CD4-positive, alpha-beta T cell treated with Interleukin-1 beta for 1 hour (primary cell): ENCODE measurements at regions not wholly inside any gene's neighbourhood (a gene's known extent, or its start where the extent isn't known, plus 50 kb on each side); places are given as distances from the start of the nearest gene placed in this dataset.

Experiments used
- DNase-seq, 2 donors: peaks; one replicate each; pipeline ENCODE4 v3.0.0-alpha.2; 2020 to 2022

DNA sequence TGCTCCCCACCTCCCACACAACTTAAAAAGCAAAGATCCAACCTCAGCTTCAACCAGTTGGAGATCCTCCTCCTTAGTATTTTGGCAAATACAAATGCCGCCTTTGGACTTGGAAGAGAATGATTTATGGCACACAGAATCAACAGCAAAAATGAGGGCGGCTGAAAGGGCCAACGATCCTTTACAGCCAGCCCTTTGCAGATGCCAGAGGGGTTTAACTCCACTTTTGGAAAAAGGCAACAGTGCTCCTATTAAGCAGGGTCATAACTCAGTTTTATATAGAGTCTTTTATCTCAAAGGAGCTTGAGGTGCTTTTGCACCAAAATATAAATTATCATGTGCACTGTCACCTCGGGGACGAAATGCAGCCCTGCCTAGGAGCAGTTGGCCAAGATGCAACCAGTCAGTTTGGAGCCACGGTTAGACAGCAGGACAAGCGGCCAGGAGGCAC is 56.7 kb upstream of the JCAD start:
- DNase-seq: no peak

DNA sequence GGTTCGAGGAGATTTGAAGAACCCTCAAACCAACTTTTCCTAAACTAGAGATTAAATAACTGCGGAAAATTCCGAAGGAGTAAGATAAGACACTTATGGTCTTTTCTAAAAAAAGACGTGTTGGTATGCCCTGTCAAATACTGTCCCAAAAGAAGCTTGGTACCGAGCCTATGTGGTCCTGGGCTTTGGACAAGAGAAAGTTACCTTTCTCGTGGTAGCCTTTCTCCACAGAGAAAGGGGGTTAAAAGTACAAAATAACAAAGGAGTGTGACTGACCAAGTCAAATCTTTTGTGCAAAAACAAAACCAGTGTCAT is 56.2 kb upstream of the JCAD start:
- no peak for DNase-seq

DNA sequence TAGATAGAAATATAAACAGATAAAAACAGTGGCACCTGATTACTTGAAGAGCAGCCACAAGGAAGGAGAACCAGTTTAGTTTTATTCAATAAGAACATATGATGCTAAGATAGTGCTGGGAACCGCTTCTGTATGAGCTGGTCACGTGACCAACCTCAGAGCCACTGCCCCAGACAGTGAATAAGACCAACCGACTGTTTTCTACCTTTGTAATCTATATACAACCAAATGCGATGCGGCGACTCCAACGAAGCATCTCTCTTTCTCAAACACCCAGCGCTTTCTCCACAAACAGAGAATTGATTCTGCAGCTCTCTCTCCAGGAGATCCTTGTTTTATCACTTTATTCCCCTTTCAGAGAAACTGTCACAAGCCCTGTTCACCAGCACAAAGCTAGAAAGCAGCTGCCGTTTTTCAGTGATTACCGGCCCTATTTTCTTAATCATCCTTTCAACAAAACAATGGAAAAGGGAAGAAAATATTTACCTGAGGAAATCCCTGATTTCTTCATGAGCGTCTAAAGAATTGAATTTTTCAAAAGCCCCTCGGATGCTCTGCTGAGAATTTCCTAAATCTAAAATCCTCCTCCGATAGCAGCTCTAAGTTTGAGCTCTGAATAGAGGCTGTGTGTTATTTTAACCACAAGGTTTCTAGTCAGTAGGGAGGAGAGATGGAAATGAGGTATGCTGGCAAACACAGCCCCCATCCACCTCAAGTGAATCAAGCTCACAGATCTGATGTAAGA is 55.7 kb upstream of the JCAD start:
- no peak for DNase-seq

DNA sequence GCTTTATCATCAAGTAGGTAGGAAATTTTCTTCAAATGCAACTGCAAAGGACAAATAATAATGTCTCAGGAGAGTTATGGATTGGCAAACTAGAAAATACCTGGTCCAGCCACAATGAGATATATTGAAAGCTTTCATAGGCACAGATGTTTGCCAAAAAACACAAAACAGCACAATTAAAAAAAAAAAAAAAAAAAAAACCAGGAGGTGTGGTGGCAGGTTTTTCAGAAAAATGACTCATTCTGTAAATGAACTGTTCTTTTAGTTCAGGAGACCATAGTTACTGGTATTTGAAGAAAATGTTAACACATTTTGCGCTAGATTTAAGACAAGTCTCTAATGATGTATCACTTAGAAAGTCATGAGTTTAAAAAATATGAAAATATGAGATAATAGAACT is 55.0 kb upstream of the JCAD start:
- no peak for DNase-seq

DNA sequence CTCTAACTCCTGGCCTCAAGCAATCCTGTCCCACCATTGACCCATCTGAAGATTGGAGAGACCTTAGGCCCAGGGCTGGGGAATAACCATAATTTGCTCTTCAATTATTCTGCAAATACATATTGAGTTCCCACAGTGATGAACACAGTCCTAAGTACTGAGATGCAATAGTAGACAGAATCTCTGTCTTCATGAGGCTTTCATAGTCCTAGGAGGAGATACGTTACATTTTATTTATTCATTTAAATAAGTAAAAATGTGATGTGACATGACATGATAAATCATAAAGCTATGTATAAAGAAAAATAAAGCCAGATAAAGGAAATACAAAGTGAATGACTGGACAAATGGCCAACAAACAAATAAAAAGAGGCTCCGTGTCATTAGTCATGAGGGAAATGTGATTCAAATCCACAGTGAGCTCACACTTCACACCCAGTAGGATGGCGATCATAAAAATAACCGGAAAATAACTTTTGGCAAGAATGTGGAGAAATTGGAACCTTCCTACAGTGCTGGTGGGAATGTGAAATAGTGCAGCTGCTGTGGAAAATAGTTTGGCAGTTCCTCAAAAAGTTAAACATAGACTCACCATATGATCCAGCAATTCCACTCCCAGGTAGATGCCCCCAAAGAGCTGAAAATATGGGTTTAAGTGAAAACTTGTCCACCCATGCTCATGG is 52.1 kb upstream of the JCAD start:
- no peak for DNase-seq
